ENCODE measurements at regions not wholly inside any gene's neighbourhood (a gene's known extent, or its start where the extent isn't known, plus 50 kb on each side); places are given as distances from the start of the nearest gene placed in this dataset.

- TF ChIP-seq EZH2 (IDR thresholded peaks at IDR 0.05; ENCODE audit: low read depth) (no peak), CTCF (conservative IDR thresholded peaks at IDR 0.05) (no peak)
These were observed 193.8 kb downstream of the TSN start for GRCh38 chr2:121949271-121949670.

All from PC-9 (cell line).